ENCODE measurements at regions not wholly inside any gene's neighbourhood (a gene's known extent, or its start where the extent isn't known, plus 50 kb on each side); places are given as distances from the start of the nearest gene placed in this dataset.
A peak's percentile ranks its signal among the peaks of the same experiment; 100 is the strongest.

DNA sequence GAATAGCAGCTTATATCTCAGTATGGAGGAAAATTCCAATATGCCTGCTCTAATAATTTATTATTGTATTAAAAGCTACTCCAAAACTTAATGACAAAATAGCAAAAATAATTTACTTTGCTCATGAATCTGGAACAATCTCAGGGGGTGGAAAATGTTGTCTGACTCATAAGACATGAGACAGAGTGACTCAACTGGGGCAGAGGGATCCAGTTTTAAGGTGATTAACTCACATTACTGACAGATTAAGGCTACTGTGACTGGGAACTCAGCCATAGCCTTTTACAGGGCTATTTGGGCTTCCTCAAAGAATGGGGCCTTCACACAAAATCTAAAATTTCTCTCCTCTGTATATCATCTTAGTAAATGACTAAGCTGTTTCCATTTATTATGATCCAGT is 1172.9 kb downstream of the CDH12 start:
- H3K27ac ChIP-seq (ENCODE audit: poor library complexity, severe bottlenecking): peak overlapping the region; percentile 2
- peaks cover 8% of the 10 kb centered on the region for H3K4me1 ChIP-seq (ENCODE audit: insufficient read depth, poor library complexity, severe bottlenecking)
- no peaks in the 10 kb centered on the region for H3K27me3 ChIP-seq (ENCODE audit: insufficient read depth, poor library complexity, severe bottlenecking)
- TF ChIP-seq CTCF (IDR thresholded peaks at IDR 0.05; ENCODE audit: poor library complexity, severe bottlenecking): no peak
- H3K36me3 ChIP-seq (ENCODE audit: low read depth): no peaks in the 10 kb centered on the region
- no peaks in the 10 kb centered on the region for H3K9me3 ChIP-seq (ENCODE audit: severe bottlenecking)
- DNase-seq (ENCODE audit: low spot score) (no peak), ATAC-seq (ENCODE audit: low read depth) (peak; percentile 99)
- no peak overlapping the region for H3K4me3 ChIP-seq (ENCODE audit: severe bottlenecking)

- Histone ChIP-seq H3K27ac (ENCODE audit: poor library complexity, severe bottlenecking) (no peak overlapping the region), H3K9me3 (ENCODE audit: severe bottlenecking) (no peaks in the 10 kb centered on the region), H3K36me3 (ENCODE audit: low read depth) (no peaks in the 10 kb centered on the region; the same call in 1 of the 2 replicates), H3K4me3 (ENCODE audit: severe bottlenecking) (no peak overlapping the region), H3K4me1 (ENCODE audit: insufficient read depth, poor library complexity, severe bottlenecking) (peaks cover 8% of the 10 kb centered on the region), H3K27me3 (ENCODE audit: insufficient read depth, poor library complexity, severe bottlenecking) (no peaks in the 10 kb centered on the region)
- ATAC-seq (ENCODE audit: low read depth) (no peak), DNase-seq (ENCODE audit: low spot score) (no peak)
- TF ChIP-seq CTCF (IDR thresholded peaks at IDR 0.05; ENCODE audit: poor library complexity, severe bottlenecking): no peak
Observed at GRCh38 chr5:21678526-21678925, 1174.6 kb downstream of the CDH12 start.

- no peak for ATAC-seq (ENCODE audit: low read depth)
- no peak for DNase-seq (ENCODE audit: low spot score)
- no peak for TF ChIP-seq CTCF (IDR thresholded peaks at IDR 0.05; ENCODE audit: poor library complexity, severe bottlenecking)
- Histone ChIP-seq H3K9me3 (ENCODE audit: severe bottlenecking) (no peaks in the 10 kb centered on the region), H3K4me3 (ENCODE audit: severe bottlenecking) (no peak overlapping the region), H3K4me1 (ENCODE audit: insufficient read depth, poor library complexity, severe bottlenecking) (no peaks in the 10 kb centered on the region), H3K36me3 (ENCODE audit: low read depth) (no peaks in the 10 kb centered on the region; the same call in 1 of the 2 replicates), H3K27ac (ENCODE audit: poor library complexity, severe bottlenecking) (no peak overlapping the region), H3K27me3 (ENCODE audit: insufficient read depth, poor library complexity, severe bottlenecking) (no peaks in the 10 kb centered on the region)
Observed at GRCh38 chr5:21672911-21673310, 1180.2 kb downstream of the CDH12 start.

DNA sequence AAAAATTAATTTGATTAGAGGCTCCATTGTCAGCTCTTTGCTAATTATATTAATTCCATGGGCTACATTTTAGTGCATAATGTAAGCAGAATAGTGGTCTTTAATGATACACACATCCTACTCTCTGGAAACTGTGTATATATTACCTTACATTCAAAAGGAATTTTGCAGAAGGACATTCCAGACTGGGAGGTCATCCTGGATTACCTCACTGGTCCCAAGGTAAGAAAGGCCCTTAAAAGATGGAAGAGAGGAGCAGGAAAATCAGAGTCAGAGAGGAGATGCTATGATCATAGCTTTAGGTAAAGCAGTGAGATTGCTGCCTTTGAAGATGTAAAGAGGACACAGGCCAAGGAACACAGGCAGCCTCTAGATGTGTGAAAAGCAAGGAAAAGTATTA is 1180.8 kb downstream of the CDH12 start:
- DNase-seq (ENCODE audit: low spot score) (no peak), ATAC-seq (ENCODE audit: low read depth) (peak; percentile 61; the same call in 2 of the 3 replicates)
- Histone ChIP-seq H3K27me3 (ENCODE audit: insufficient read depth, poor library complexity, severe bottlenecking) (no peaks in the 10 kb centered on the region), H3K4me3 (ENCODE audit: severe bottlenecking) (no peak overlapping the region), H3K9me3 (ENCODE audit: severe bottlenecking) (no peaks in the 10 kb centered on the region), H3K4me1 (ENCODE audit: insufficient read depth, poor library complexity, severe bottlenecking) (no peaks in the 10 kb centered on the region), H3K27ac (ENCODE audit: poor library complexity, severe bottlenecking) (no peak overlapping the region), H3K36me3 (ENCODE audit: low read depth) (no peaks in the 10 kb centered on the region; the same call in 1 of the 2 replicates)
- no peak for TF ChIP-seq CTCF (IDR thresholded peaks at IDR 0.05; ENCODE audit: poor library complexity, severe bottlenecking)

GRCh38 chr5:21665524-21665923 is 1187.6 kb downstream of the CDH12 start:
- Histone ChIP-seq H3K27me3 (ENCODE audit: insufficient read depth, poor library complexity, severe bottlenecking) (no peaks in the 10 kb centered on the region), H3K4me3 (ENCODE audit: severe bottlenecking) (no peak overlapping the region), H3K4me1 (ENCODE audit: insufficient read depth, poor library complexity, severe bottlenecking) (no peaks in the 10 kb centered on the region), H3K36me3 (ENCODE audit: low read depth) (no peaks in the 10 kb centered on the region), H3K9me3 (ENCODE audit: severe bottlenecking) (no peaks in the 10 kb centered on the region), H3K27ac (ENCODE audit: poor library complexity, severe bottlenecking) (no peak overlapping the region)
- TF ChIP-seq CTCF (IDR thresholded peaks at IDR 0.05; ENCODE audit: poor library complexity, severe bottlenecking): no peak
- peak; percentile 70 for ATAC-seq (ENCODE audit: low read depth)
- no peak for DNase-seq (ENCODE audit: low spot score)

Data from RWPE2 (cell line).